ENCODE measurements at regions not wholly inside any gene's neighbourhood (a gene's known extent, or its start where the extent isn't known, plus 50 kb on each side); places are given as distances from the start of the nearest gene placed in this dataset.

GRCh38 chr3:168272343-168272985 lies 176.7 kb upstream of the GOLIM4 start:
- no peak for DNase-seq (ENCODE audit: low read depth in 3 of 3, low spot score in 2 of 3)

DNA sequence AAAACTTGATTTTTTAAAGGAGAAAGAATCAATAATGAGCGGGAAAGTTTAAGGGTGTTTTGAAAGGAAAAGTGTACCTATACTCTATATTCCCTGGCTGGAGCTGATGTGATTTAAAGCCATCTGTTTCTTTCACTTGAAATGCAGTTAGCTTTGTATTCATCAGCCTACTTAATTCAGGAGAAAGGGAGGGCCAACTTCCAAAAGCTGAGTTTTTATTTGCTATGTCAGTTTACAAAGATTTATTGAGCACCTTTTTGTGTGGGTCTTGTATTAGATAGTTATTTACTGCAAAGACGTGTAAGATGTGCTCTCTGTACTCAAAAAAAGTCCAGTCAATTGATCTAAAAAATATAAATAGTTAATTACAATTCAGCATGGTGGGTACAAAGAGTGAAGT lies 176.2 kb upstream of the GOLIM4 start:
- no peak for DNase-seq (ENCODE audit: low read depth in 3 of 3, low spot score in 2 of 3)

- no peak for DNase-seq (ENCODE audit: low read depth in 3 of 3, low spot score in 2 of 3)
Observed at GRCh38 chr3:168269001-168269400, 173.3 kb upstream of the GOLIM4 start.

GRCh38 chr3:168267179-168267578 lies 171.5 kb upstream of the GOLIM4 start:
- DNase-seq (ENCODE audit: low read depth in 3 of 3, low spot score in 2 of 3), result no peak

DNA sequence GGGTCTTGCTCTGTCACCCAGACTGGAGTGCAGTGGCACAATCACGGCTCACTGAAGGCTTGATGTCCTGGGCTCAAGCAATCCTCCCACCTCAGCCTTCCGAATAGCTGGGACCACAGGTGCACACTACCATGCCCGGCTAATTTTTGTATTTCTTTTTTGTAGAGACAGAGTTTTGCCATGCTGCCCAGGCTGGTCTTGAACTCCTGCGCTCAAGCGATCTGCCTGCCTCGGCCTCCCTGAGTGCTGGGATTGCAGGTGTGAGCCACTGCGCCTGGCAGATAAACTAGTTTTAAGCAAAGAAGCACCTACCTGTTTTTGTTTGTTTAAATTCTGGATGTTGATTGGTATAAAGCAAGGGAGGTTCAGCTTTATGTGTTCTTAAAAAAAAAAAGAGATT lies 170.6 kb upstream of the GOLIM4 start:
- no peak for DNase-seq (ENCODE audit: low read depth in 3 of 3, low spot score in 2 of 3)

- DNase-seq (ENCODE audit: low read depth in 3 of 3, low spot score in 2 of 3), result no peak
Observed at GRCh38 chr3:168262887-168263286, 167.2 kb upstream of the GOLIM4 start.

DNA sequence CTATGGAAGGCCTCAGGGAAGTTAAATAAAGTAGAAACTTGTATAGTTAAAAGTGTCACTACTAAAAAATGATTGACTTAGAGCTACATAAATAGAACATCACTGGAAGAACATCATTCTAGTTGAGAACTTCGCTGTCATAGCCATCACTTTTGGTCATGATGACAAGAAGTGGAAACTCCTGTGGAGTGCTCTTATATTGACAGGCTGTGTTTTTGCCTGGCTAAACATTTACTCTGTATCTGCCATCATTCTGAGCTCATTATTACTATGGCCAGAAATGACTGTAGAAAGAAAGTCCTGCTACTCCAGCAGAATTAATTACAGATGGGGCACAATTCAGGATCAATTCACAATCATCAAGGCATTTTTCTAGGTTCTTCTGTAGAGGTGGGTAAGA lies 165.1 kb upstream of the GOLIM4 start:
- DNase-seq (ENCODE audit: low read depth in 3 of 3, low spot score in 2 of 3), result no peak

- no peak for DNase-seq (ENCODE audit: low read depth in 3 of 3, low spot score in 2 of 3)
Observed at GRCh38 chr3:168251371-168251770, 155.6 kb upstream of the GOLIM4 start.

- peak in 2 of 3 donors; percentile 18 to 19 for DNase-seq (ENCODE audit: low read depth in 3 of 3, low spot score in 2 of 3)
Observed at GRCh38 chr3:168250415-168250861, 154.7 kb upstream of the GOLIM4 start.

DNA sequence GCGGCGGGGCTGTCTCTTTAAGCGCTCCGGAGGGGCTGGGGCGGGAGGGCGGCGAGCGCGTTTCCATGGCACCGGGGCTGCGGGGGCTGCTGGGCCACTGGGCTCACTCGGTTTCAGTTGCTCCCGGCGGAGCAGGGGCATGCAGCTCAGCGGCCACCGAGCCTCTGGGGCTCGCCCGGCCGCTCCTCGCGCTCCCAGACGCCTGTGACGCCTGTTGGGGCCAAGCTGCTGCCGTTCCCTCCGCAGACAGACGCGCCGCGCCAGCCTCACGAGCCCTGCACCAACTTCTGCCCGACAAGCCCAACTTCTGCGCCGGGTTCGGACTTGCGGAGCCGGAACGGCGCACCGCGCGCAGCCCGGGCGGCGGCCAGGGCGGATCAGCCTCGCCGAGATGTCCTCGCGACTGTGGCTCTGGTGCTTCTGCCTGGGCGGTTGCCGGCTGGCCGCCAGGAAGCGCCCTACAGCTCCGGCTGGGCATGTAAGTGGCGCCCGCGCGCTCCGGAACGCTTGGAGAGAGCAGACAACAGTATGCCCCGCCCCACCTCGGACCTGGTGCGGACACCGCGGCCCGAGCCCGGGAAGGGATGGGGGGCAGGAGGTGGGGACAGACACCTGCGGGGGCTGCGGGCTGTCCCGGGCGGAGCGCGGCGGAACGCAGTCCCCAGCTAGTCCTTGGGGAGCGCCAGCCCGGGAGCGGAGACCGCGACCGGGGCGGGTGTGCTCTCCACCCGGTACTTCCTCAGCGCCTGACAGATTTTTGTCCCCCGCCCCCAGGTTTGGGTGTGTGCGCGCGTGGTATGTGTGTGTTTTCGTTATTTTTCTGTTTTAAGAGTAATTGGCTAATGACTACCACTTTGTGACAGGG lies 154.1 kb upstream of the GOLIM4 start:
- DNase-seq (ENCODE audit: low read depth in 3 of 3, low spot score in 2 of 3), result peak; percentile 58 to 63 (median 61)

- peak; percentile 42 to 55 (median 50) for DNase-seq (ENCODE audit: low read depth in 3 of 3, low spot score in 2 of 3)
Observed at GRCh38 chr3:168249205-168249549, 153.5 kb upstream of the GOLIM4 start.

DNA sequence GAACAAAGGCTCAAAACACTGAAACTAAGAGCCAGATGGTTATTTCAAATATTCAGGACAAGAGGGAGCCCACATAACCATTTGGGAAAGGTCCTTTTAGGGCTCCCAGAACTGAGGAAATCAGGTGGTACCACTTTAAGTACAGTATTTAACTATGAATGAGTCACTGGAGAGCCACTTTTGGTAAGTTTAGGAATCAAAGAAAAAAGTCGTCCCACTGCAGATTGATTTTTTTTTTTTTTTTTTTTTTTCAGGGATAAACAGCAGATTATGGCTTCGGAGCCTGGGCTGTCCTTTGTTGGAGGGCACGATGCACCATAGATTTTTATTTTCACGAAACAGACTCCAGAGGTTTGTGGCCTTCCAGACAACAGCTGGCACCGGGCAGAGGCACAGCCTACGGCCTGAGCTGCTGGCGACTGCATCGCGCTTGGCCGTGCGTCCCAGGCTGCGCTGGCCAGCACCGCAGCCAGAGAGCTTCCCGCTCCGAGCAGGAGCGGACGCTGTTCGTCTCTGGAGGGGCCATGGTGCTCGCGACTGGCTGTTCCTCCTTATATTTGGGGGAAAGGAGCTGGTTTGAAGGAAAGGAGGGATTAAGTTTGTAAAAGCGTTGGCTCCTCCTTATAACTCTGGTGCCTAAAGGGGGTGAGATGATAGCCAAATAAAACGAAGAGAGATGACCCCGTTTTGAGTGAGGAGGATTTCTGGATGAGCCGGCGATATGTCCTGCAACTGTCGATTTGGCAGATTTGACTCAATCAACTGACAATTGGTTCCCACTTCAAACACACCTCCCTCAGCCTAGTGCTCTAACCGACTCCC lies 152.9 kb upstream of the GOLIM4 start:
- DNase-seq (ENCODE audit: low read depth in 3 of 3, low spot score in 2 of 3), result peak; percentile 19 to 27 (median 27)

DNA sequence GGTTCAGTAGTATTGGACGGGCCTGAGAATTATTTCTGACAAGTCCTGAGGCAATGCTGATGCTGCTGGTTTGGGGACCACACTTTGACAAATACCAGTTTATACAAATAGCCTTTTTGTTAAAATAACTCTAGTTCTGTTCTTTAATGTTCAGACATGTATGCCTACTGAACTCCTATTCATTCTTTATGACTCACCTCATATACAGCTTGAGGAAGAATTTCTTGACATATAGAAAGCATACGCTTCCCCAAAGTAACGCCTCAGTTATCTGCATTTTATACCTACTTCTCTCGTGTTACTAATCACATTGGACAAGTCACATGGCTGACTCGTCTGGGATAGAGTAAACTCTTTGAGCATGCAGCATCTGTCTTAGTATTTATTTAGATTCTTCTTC lies 145.4 kb upstream of the GOLIM4 start:
- DNase-seq (ENCODE audit: low read depth in 3 of 3, low spot score in 2 of 3), result no peak

DNA sequence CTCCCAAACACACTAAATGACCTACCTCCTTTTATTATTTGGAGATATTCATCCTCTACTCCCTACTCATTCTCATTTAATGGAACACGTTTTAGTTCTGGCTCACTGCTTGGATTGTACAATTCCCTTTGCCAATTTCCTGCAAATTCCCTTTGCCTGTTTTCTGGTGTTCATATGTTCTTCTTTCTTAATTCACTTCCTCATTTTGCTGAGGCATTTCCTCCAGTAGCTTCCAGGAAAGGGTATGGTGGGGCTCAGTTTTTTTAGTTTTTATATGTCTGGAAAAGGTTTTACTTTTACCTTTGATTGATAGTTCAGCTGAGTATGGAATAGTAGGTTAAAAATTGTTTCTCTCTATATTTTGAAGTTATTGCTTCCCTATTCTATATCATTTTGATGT lies 143.6 kb upstream of the GOLIM4 start:
- DNase-seq (ENCODE audit: low read depth in 3 of 3, low spot score in 2 of 3), result no peak

DNA sequence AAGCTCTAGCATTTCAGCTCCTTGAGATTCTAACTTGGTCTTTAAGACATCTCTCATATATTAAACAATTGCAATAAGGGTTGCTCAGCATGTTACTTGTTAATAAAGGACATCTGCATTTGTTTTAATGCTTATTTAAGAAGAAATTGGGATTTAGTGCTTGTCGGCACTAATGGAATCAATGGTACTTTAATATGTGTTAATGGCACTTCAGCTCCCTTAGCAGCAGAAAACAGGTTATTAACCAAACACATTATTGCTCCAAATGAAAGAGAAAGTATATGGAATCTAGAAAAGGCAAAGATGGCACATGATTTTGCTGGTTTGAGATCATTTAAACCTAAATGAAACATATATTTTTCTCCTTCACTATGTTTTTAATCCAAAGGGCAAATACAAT lies 137.3 kb upstream of the GOLIM4 start:
- no peak for DNase-seq (ENCODE audit: low read depth in 3 of 3, low spot score in 2 of 3)

GRCh38 chr3:168223085-168223484 lies 127.4 kb upstream of the GOLIM4 start:
- no peak for DNase-seq (ENCODE audit: low read depth in 3 of 3, low spot score in 2 of 3)

DNA sequence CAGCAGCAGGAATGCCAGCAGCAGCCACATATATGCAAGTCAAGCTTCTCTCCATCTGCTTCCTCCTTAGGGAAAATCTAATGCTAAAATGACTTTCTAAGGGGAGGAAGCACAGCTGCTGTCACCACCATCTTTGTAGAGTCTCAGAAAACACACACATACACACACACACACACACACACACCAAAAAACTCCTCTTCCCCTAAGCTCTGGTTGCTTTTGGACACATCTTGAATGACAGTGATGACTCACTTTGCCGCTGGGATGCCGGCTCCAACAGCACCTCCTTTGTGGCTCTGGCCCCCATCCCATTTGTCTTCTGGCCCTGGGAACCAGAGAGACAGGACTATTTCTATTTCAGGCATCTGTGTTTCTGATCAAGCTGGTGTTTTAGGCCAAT lies 124.8 kb upstream of the GOLIM4 start:
- DNase-seq (ENCODE audit: low read depth in 3 of 3, low spot score in 2 of 3), result no peak

GRCh38 chr3:168219530-168219929 lies 123.8 kb upstream of the GOLIM4 start:
- DNase-seq (ENCODE audit: low read depth in 3 of 3, low spot score in 2 of 3), result no peak

- DNase-seq (ENCODE audit: low read depth in 3 of 3, low spot score in 2 of 3), result no peak
Observed at GRCh38 chr3:168218600-168218999, 122.9 kb upstream of the GOLIM4 start.

- DNase-seq (ENCODE audit: low read depth in 3 of 3, low spot score in 2 of 3), result no peak
Observed at GRCh38 chr3:168216851-168217250, 121.1 kb upstream of the GOLIM4 start.

DNA sequence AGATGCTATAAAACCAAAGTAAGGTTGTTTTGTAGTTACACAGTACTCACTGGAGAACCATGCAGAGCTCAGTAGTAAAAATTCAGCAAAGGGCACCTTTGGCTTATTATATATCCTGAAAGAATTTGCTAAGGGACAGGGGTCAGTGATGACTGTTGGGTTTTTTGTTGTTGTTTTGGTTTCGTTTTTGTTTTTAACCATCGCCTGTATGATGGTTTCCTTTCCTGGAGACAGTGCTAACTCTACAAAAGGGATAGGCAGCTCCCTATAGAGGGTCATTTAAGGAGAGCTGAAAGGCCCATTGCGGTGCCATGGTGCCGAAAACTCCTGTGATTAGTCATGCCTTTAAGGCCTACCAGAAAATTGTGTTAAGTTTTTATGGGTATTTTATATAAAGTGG lies 118.2 kb upstream of the GOLIM4 start:
- no peak for DNase-seq (ENCODE audit: low read depth in 3 of 3, low spot score in 2 of 3)
